Endothelial cell of umbilical vein (primary cell): ENCODE measurements at regions not wholly inside any gene's neighbourhood (a gene's known extent, or its start where the extent isn't known, plus 50 kb on each side); places are given as distances from the start of the nearest gene placed in this dataset.

Experiments
- BruUV-seq: library from RNA; stranded (reverse); fragments of 400-500 nt; replicated peaks from 2 replicates; lab custom pipeline; 2021; lab: Mats Ljungman, UMichigan
- CTCF ChIA-PET: fragments of 300-600, 350-600 bp; sonication (Branson Sonifier 250); formaldehyde crosslinking; loops from one replicate; lab custom pipeline; 2021; ENCODE audit warnings: antibody characterized with exemption, inconsistent platforms; lab: Charles Lee
- POLR2A ChIA-PET: fragments of 300-600, 350-600 bp; sonication (Branson Sonifier 250); formaldehyde crosslinking; loops from one replicate; lab custom pipeline; 2021; ENCODE audit warnings: antibody characterized with exemption, inconsistent platforms; lab: Charles Lee
- DNase-seq: peaks from one replicate; pipeline ENCODE4 v3.0.0-alpha.2; 2011; ENCODE audit warnings: low read depth, low spot score
- FAIRE-seq: peaks from 2 replicates; lab custom pipeline; 2011; peaks lifted over from hg19 to GRCh38; lab: Jason Lieb, UNC
- H2AFZ ChIP-seq: 2 replicates; pipeline ENCODE4 v1.6.0; 2012; ENCODE audit warnings: low read depth, low read length, control low read depth, inconsistent platforms
- H3K27ac ChIP-seq: 2 replicates; pipeline ENCODE4 v1.5.1; 2011; ENCODE audit warnings: low read depth, mild to moderate bottlenecking, control low read depth, low read length, moderate library complexity; ENCODE audit not compliant: insufficient read depth
- H3K27me3 ChIP-seq, 2 experiments: 2 replicates each; pipeline versions ENCODE4 v1.6.0 to v1.6.1; 2011; ENCODE audit warnings: low read length in 2 of 2, mixed read lengths in 1 of 2; ENCODE audit not compliant: control insufficient read depth in 2 of 2, insufficient read depth in 2 of 2
- H3K36me3 ChIP-seq, 2 experiments: 2 replicates in 1 of 2; 3 replicates in 1 of 2; pipeline ENCODE4 v1.5.1; 2011; ENCODE audit warnings: low read length in 2 of 2, mild to moderate bottlenecking in 1 of 2, moderate library complexity in 1 of 2; ENCODE audit not compliant: control insufficient read depth in 2 of 2, insufficient read depth in 2 of 2; ENCODE audit errors: extremely low read depth in 1 of 2
- H3K4me1 ChIP-seq: 3 replicates; pipeline ENCODE4 v1.5.1; 2011; ENCODE audit warnings: mild to moderate bottlenecking, low read length; ENCODE audit not compliant: control insufficient read depth, insufficient read depth; ENCODE audit errors: extremely low read depth
- H3K4me2 ChIP-seq: 2 replicates; pipeline ENCODE4 v1.6.1; 2011; ENCODE audit warnings: low read length, control low read depth, mixed read lengths; ENCODE audit not compliant: insufficient read depth
- H3K4me3 ChIP-seq, 3 experiments: fragments of 200-600 bp in 1 of 3; sonication (generic), shearing (Covaris generic) in 1 of 3; replicated peaks in 1 of 3; 2 replicates each; pipeline ENCODE4 v1.5.1; 2011 to 2016; ENCODE audit warnings: control low read depth in 3 of 3, low read length in 3 of 3, mild to moderate bottlenecking in 2 of 3, inconsistent platforms in 1 of 3, low read depth in 1 of 3, moderate library complexity in 1 of 3; ENCODE audit not compliant: insufficient read depth in 1 of 3
- H3K79me2 ChIP-seq: 2 replicates; pipeline ENCODE4 v1.6.0; 2012; ENCODE audit warnings: low read length, inconsistent platforms; ENCODE audit not compliant: control insufficient read depth, insufficient read depth
- H3K9ac ChIP-seq: replicated peaks from 2 replicates; pipeline ENCODE3; 2011; ENCODE audit warnings: low read length, control low read depth; ENCODE audit not compliant: insufficient read depth; ENCODE audit errors: extremely low read depth
- H3K9me1 ChIP-seq: replicated peaks from 3 replicates; pipeline ENCODE4 v1.6.0; 2011; ENCODE audit warnings: mild to moderate bottlenecking, low read length; ENCODE audit not compliant: control insufficient read depth, insufficient read depth; ENCODE audit errors: extremely low read depth
- H3K9me3 ChIP-seq: replicated peaks from 2 replicates; pipeline ENCODE4 v1.5.1; 2012; ENCODE audit warnings: low read length, inconsistent platforms; ENCODE audit not compliant: control insufficient read depth, insufficient read depth
- H4K20me1 ChIP-seq: replicated peaks from 2 replicates; pipeline ENCODE3; 2011; ENCODE audit warnings: mild to moderate bottlenecking, low read length; ENCODE audit not compliant: control insufficient read depth, insufficient read depth; ENCODE audit errors: extremely low read depth
- GATA2 ChIP-seq: IDR thresholded peaks from 2 replicates; pipeline ENCODE4 v1.7.0; 2011; ENCODE audit warnings: low read depth, mild to moderate bottlenecking, moderate library complexity, mixed read lengths, low read length; ENCODE audit not compliant: insufficient read length, insufficient read depth
- JUN ChIP-seq: IDR thresholded peaks from 2 replicates; pipeline ENCODE4 v1.6.1; 2011; ENCODE audit warnings: borderline replicate concordance, low read depth; ENCODE audit not compliant: insufficient read length, insufficient read depth
- MYC ChIP-seq: IDR thresholded peaks from one replicate; pipeline ENCODE4 v1.6.1; 2011; ENCODE audit warnings: mild to moderate bottlenecking, low read depth, low read length
- POLR2A ChIP-seq: IDR thresholded peaks from 2 replicates; pipeline ENCODE4 v1.6.1; 2012; ENCODE audit warnings: low read depth, mild to moderate bottlenecking, control low read depth, low read length
- dilution Hi-C: fragments of 300-500 bp; cut with MboI; formaldehyde crosslinking; loops from one replicate; pipeline ENCODE4 v1.15.0; 2019; ENCODE audit warnings: low sequenced_read_pairs; ENCODE audit not compliant: extremely low pct_ligation_motif_present
- intact Hi-C: fragments of 100-400 bp; cut with micrococcal nuclease; formaldehyde crosslinking; loops from one replicate; pipeline ENCODE4 v1.10.0; 2022
- TF ChIP-seq, protein P1 (sequence below): IDR thresholded peaks from 2 replicates; pipeline ENCODE4 v1.6.1; 2011; ENCODE audit not compliant: insufficient read depth, insufficient read length
- TF ChIP-seq, protein P2 (sequence below), 2 donors: IDR thresholded peaks; 1 replicate in 1 of 2; 2 replicates in 1 of 2; pipeline ENCODE4 v1.5.1; 2011; ENCODE audit warnings: low read length in 2 of 2, mild to moderate bottlenecking in 2 of 2, moderate library complexity in 2 of 2, control low read depth in 1 of 2, inconsistent platforms in 1 of 2, low read depth in 1 of 2; ENCODE audit not compliant: insufficient read depth in 1 of 2; ENCODE audit errors: extremely low read depth in 1 of 2

DNA sequence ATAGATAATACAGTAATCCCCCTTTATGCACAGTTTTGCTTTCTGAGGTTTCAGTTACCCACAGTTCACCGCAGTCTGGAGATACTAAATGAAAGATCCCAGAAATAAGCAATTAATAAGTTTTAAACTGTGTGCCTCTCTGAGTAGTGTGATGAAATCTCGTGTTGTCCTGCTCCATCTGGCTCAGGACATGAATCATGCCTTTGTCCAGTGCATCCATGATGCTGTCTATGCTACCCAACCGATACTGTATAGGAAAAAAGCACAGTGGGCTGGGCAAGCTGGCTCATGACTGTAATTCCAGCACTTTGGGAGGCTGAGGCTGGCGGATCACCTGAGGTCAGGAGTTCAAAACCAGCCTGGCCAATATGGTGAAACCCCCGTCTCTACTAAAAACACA is 85.0 kb upstream of the SLC2A1 start:
- Histone ChIP-seq H3K4me1 (no peaks in the 10 kb centered on the region), H2AFZ (no peak overlapping the region), H3K27ac (no peak overlapping the region), H4K20me1 (no peaks in the 10 kb centered on the region), H3K4me3 (no peak overlapping the region), H3K9me3 (no peaks in the 10 kb centered on the region), H3K9ac (no peak overlapping the region), H3K4me2 (no peak overlapping the region), H3K79me2 (no peaks in the 10 kb centered on the region), H3K27me3 (peaks cover 0 to 15% of the 10 kb centered on the region in 2 experiments), H3K36me3 (no peaks in the 10 kb centered on the region), H3K9me1 (no peaks in the 10 kb centered on the region)
- FAIRE-seq = no peak
- BruUV-seq = no TSS peak
- DNase-seq = no peak
- CTCF ChIA-PET = interaction anchor here (1.2 to 2.7 kb wide), 3 partner anchors 10 to 130 kb away, joined by 3 to 8 read pairs (median 4); no protein-coding TSS in a partner anchor
- dilution Hi-C loops = no loop called here
- no peak for TF ChIP-seq JUN
- no peak for TF ChIP-seq MYC
- no peak for TF ChIP-seq GATA2
- TF ChIP-seq, protein P1, sequence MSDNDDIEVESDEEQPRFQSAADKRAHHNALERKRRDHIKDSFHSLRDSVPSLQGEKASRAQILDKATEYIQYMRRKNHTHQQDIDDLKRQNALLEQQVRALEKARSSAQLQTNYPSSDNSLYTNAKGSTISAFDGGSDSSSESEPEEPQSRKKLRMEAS = no peak
- no peak for TF ChIP-seq POLR2A
- TF ChIP-seq, protein P2, sequence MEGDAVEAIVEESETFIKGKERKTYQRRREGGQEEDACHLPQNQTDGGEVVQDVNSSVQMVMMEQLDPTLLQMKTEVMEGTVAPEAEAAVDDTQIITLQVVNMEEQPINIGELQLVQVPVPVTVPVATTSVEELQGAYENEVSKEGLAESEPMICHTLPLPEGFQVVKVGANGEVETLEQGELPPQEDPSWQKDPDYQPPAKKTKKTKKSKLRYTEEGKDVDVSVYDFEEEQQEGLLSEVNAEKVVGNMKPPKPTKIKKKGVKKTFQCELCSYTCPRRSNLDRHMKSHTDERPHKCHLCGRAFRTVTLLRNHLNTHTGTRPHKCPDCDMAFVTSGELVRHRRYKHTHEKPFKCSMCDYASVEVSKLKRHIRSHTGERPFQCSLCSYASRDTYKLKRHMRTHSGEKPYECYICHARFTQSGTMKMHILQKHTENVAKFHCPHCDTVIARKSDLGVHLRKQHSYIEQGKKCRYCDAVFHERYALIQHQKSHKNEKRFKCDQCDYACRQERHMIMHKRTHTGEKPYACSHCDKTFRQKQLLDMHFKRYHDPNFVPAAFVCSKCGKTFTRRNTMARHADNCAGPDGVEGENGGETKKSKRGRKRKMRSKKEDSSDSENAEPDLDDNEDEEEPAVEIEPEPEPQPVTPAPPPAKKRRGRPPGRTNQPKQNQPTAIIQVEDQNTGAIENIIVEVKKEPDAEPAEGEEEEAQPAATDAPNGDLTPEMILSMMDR (IDR thresholded peaks at IDR 0.05; ENCODE audit: extremely low read depth in 1 of 2, insufficient read depth in 1 of 2, low read depth in 1 of 2, low read length in 2 of 2) = no peak
- POLR2A ChIA-PET = no interaction called here
- intact Hi-C loops = no loop called here
